CD4-positive, CD25-positive, alpha-beta regulatory T cell (primary cell): ENCODE measurements at regions not wholly inside any gene's neighbourhood (a gene's known extent, or its start where the extent isn't known, plus 50 kb on each side); places are given as distances from the start of the nearest gene placed in this dataset.

Experiments used
- ATAC-seq, 2 donors: fragments of 150-1000 bp; cut with Tn5 transposase; one replicate each; pipeline ENCODE4 v1.10.0; 2021; ENCODE audit warnings: low read depth in 2 of 2, moderate number of reproducible peaks in 2 of 2, moderate library complexity in 1 of 2
- DNase-seq, 3 donors: peaks; one replicate each; pipeline versions ENCODE4 v3.0.0 to v3.0.0-alpha.2; 2012 to 2022; ENCODE audit warnings: mixed read lengths in 1 of 3
- H3K27ac ChIP-seq: one replicate; pipeline ENCODE4 v1.7.0; 2013; ENCODE audit warnings: mild to moderate bottlenecking, low read length; ENCODE audit not compliant: insufficient read depth, poor library complexity, severe bottlenecking
- H3K27me3 ChIP-seq: one replicate; pipeline ENCODE4 v1.7.0; 2013; ENCODE audit warnings: low read length; ENCODE audit not compliant: control insufficient read depth, insufficient read depth
- H3K36me3 ChIP-seq: one replicate; pipeline ENCODE4 v1.7.0; 2013; ENCODE audit warnings: mild to moderate bottlenecking, low read length, moderate library complexity; ENCODE audit not compliant: control insufficient read depth, insufficient read depth
- H3K4me1 ChIP-seq: 2 replicates; pipeline ENCODE4 v1.7.0; 2013; ENCODE audit warnings: mild to moderate bottlenecking, low read length; ENCODE audit not compliant: insufficient read depth, control insufficient read depth, poor library complexity, severe bottlenecking
- H3K4me3 ChIP-seq: one replicate; pipeline ENCODE4 v1.7.0; 2013; ENCODE audit warnings: low read depth, mild to moderate bottlenecking, low read length, moderate library complexity
- H3K9me3 ChIP-seq, 2 experiments: 1 replicate in 1 of 2; 2 replicates in 1 of 2; pipeline ENCODE4 v1.7.0; 2013; ENCODE audit warnings: low read length in 2 of 2, mild to moderate bottlenecking in 1 of 2, moderate library complexity in 1 of 2; ENCODE audit not compliant: control insufficient read depth in 2 of 2
- H3K27ac Mint-ChIP-seq, 3 donors: one replicate each; pipeline ENCODE4 v1.8.0; 2020 to 2022; ENCODE audit warnings: mild to moderate bottlenecking in 3 of 3, mixed read lengths in 3 of 3, moderate library complexity in 2 of 3
- H3K27me3 Mint-ChIP-seq: one replicate; pipeline ENCODE4 v1.8.0; 2022; ENCODE audit warnings: mild to moderate bottlenecking, mixed read lengths
- H3K36me3 Mint-ChIP-seq: one replicate; pipeline ENCODE4 v1.8.0; 2020; ENCODE audit warnings: mixed read lengths
- H3K4me1 Mint-ChIP-seq, 4 donors: one replicate each; pipeline ENCODE4 v1.8.0; 2020 to 2022; ENCODE audit warnings: mixed read lengths in 4 of 4, mild to moderate bottlenecking in 1 of 4
- H3K4me3 Mint-ChIP-seq, 4 donors: one replicate each; pipeline ENCODE4 v1.8.0; 2020 to 2022; ENCODE audit warnings: mild to moderate bottlenecking in 4 of 4, mixed read lengths in 4 of 4, moderate library complexity in 3 of 4
- H3K9me3 Mint-ChIP-seq, 7 donors: one replicate each; pipeline ENCODE4 v1.8.0; 2020 to 2022; ENCODE audit warnings: mixed read lengths in 7 of 7, mild to moderate bottlenecking in 3 of 7, moderate library complexity in 2 of 7

- ATAC-seq: no peak
- Histone ChIP-seq H3K4me3 (no peak overlapping the region), H3K4me1 (no peaks in the 10 kb centered on the region), H3K9me3 (no peaks in the 10 kb centered on the region), H3K36me3 (no peaks in the 10 kb centered on the region), H3K27ac (no peak overlapping the region), H3K27me3 (no peaks in the 10 kb centered on the region)
- no peak for DNase-seq
- Mint-ChIP-seq H3K36me3 (no peaks in the 10 kb centered on the region), H3K4me1 (peaks cover 0 to 2% (median 0%) of the 10 kb centered on the region in 4 donors), H3K9me3 (no peaks in the 10 kb centered on the region), H3K27ac (no peak overlapping the region), H3K4me3 (no peak overlapping the region), H3K27me3 (no peaks in the 10 kb centered on the region)
Measured at GRCh38 chr12:124679047-124679446, 111.6 kb upstream of the NCOR2 start.

GRCh38 chr12:124678421-124678893 is 111.0 kb upstream of the NCOR2 start:
- Mint-ChIP-seq H3K27me3 (no peaks in the 10 kb centered on the region), H3K27ac (no peak overlapping the region), H3K4me1 (peaks cover 0 to 2% (median 0%) of the 10 kb centered on the region in 4 donors)

GRCh38 chr12:124677552-124678356 is 110.3 kb upstream of the NCOR2 start:
- peaks cover 0 to 2% (median 0%) of the 10 kb centered on the region in 4 donors for H3K4me1 Mint-ChIP-seq
- no peaks in the 10 kb centered on the region for H3K36me3 Mint-ChIP-seq
- no peak for DNase-seq
- no peak overlapping the region for H3K27ac Mint-ChIP-seq
- no peak overlapping the region for H3K4me3 Mint-ChIP-seq
- H3K27me3 ChIP-seq: no peaks in the 10 kb centered on the region
- no peak for ATAC-seq
- no peaks in the 10 kb centered on the region for H3K4me1 ChIP-seq
- H3K9me3 ChIP-seq: no peaks in the 10 kb centered on the region
- H3K27me3 Mint-ChIP-seq: no peaks in the 10 kb centered on the region
- H3K9me3 Mint-ChIP-seq: no peaks in the 10 kb centered on the region
- H3K27ac ChIP-seq: no peak overlapping the region
- no peak overlapping the region for H3K4me3 ChIP-seq
- no peaks in the 10 kb centered on the region for H3K36me3 ChIP-seq

More at GRCh38 chr12:124678421-124678893, 111.0 kb upstream of the NCOR2 start:
- no peak overlapping the region for H3K4me3 Mint-ChIP-seq
- ATAC-seq (no peak), DNase-seq (no peak)
- H3K27me3 ChIP-seq: no peaks in the 10 kb centered on the region
- H3K9me3 ChIP-seq: no peaks in the 10 kb centered on the region
- no peaks in the 10 kb centered on the region for H3K9me3 Mint-ChIP-seq
- H3K36me3 ChIP-seq: no peaks in the 10 kb centered on the region
- H3K27ac ChIP-seq: no peak overlapping the region
- H3K4me1 ChIP-seq: no peaks in the 10 kb centered on the region
- no peak overlapping the region for H3K4me3 ChIP-seq
- no peaks in the 10 kb centered on the region for H3K36me3 Mint-ChIP-seq

GRCh38 chr12:124676714-124677462 is 109.5 kb upstream of the NCOR2 start:
- no peak overlapping the region for H3K4me3 Mint-ChIP-seq
- no peaks in the 10 kb centered on the region for H3K36me3 ChIP-seq
- no peaks in the 10 kb centered on the region for H3K9me3 Mint-ChIP-seq
- no peaks in the 10 kb centered on the region for H3K27me3 ChIP-seq
- H3K4me1 Mint-ChIP-seq: peaks cover 0 to 2% (median 0%) of the 10 kb centered on the region in 4 donors
- H3K27ac Mint-ChIP-seq: no peak overlapping the region
- H3K4me3 ChIP-seq: no peak overlapping the region
- H3K4me1 ChIP-seq: no peaks in the 10 kb centered on the region
- DNase-seq (no peak), ATAC-seq (no peak)
- no peaks in the 10 kb centered on the region for H3K36me3 Mint-ChIP-seq
- H3K9me3 ChIP-seq: no peaks in the 10 kb centered on the region
- no peak overlapping the region for H3K27ac ChIP-seq
- H3K27me3 Mint-ChIP-seq: no peaks in the 10 kb centered on the region

GRCh38 chr12:124675881-124676713 is 108.7 kb upstream of the NCOR2 start:
- no peaks in the 10 kb centered on the region for H3K9me3 Mint-ChIP-seq
- Histone ChIP-seq H3K27ac (no peak overlapping the region), H3K27me3 (no peaks in the 10 kb centered on the region), H3K9me3 (no peaks in the 10 kb centered on the region), H3K36me3 (no peaks in the 10 kb centered on the region), H3K4me1 (no peaks in the 10 kb centered on the region), H3K4me3 (no peak overlapping the region)
- H3K27ac Mint-ChIP-seq: no peak overlapping the region
- DNase-seq (no peak), ATAC-seq (no peak)
- H3K27me3 Mint-ChIP-seq: no peaks in the 10 kb centered on the region
- no peaks in the 10 kb centered on the region for H3K36me3 Mint-ChIP-seq
- no peak overlapping the region for H3K4me3 Mint-ChIP-seq
- no peaks in the 10 kb centered on the region for H3K4me1 Mint-ChIP-seq

- Histone ChIP-seq H3K27ac (no peak overlapping the region), H3K9me3 (no peaks in the 10 kb centered on the region), H3K27me3 (no peaks in the 10 kb centered on the region), H3K4me3 (no peak overlapping the region), H3K4me1 (no peaks in the 10 kb centered on the region), H3K36me3 (no peaks in the 10 kb centered on the region)
- Mint-ChIP-seq H3K4me3 (no peak overlapping the region), H3K9me3 (no peaks in the 10 kb centered on the region), H3K36me3 (no peaks in the 10 kb centered on the region), H3K27ac (no peak overlapping the region), H3K27me3 (no peaks in the 10 kb centered on the region), H3K4me1 (no peaks in the 10 kb centered on the region)
- DNase-seq: no peak
- no peak for ATAC-seq
Measured at GRCh38 chr12:124674937-124675336, 107.5 kb upstream of the NCOR2 start.

GRCh38 chr12:124673801-124674617 is 106.6 kb upstream of the NCOR2 start:
- Mint-ChIP-seq H3K4me1 (no peaks in the 10 kb centered on the region), H3K36me3 (no peaks in the 10 kb centered on the region), H3K27ac (no peak overlapping the region), H3K27me3 (no peaks in the 10 kb centered on the region), H3K4me3 (no peak overlapping the region), H3K9me3 (peaks cover 0 to 2% (median 0%) of the 10 kb centered on the region in 7 donors)
- Histone ChIP-seq H3K27me3 (no peaks in the 10 kb centered on the region), H3K36me3 (no peaks in the 10 kb centered on the region), H3K9me3 (no peaks in the 10 kb centered on the region), H3K27ac (no peak overlapping the region), H3K4me3 (no peak overlapping the region), H3K4me1 (no peaks in the 10 kb centered on the region)
- ATAC-seq (no peak), DNase-seq (no peak)
